KMS-11 (cell line): ENCODE measurements at regions not wholly inside any gene's neighbourhood (a gene's known extent, or its start where the extent isn't known, plus 50 kb on each side); places are given as distances from the start of the nearest gene placed in this dataset.

Source experiments
- H2AFZ ChIP-seq: fragments of 200-600 bp; sonication (generic); 2 replicates; pipeline ENCODE4 v1.6.1; 2016; ENCODE audit warnings: antibody characterized with exemption, mixed run types, low read depth
- H3K27ac ChIP-seq: fragments of 200-600 bp; sonication (generic); 2 replicates; pipeline ENCODE4 v1.6.1; 2016; ENCODE audit warnings: mild to moderate bottlenecking, mixed run types
- H3K27me3 ChIP-seq: fragments of 200-600 bp; sonication (generic); 2 replicates; pipeline ENCODE4 v1.6.1; 2017; ENCODE audit warnings: mild to moderate bottlenecking, low read depth, mixed run types, moderate library complexity; ENCODE audit not compliant: insufficient read depth
- H3K36me3 ChIP-seq: fragments of 200-600 bp; sonication (generic); 2 replicates; pipeline ENCODE4 v1.6.1; 2017; ENCODE audit warnings: mild to moderate bottlenecking, mixed run types; ENCODE audit not compliant: insufficient read depth
- H3K4me1 ChIP-seq: fragments of 200-600 bp; sonication (generic); 2 replicates; pipeline ENCODE4 v1.6.1; 2016; ENCODE audit warnings: mild to moderate bottlenecking, low read depth, mixed run types; ENCODE audit not compliant: poor library complexity, severe bottlenecking
- H3K4me2 ChIP-seq: fragments of 200-600 bp; sonication (generic); 2 replicates; pipeline ENCODE4 v1.7.0; 2016; ENCODE audit warnings: mild to moderate bottlenecking, mixed run types
- H3K4me3 ChIP-seq: fragments of 200-600 bp; sonication (generic); IDR thresholded peaks from 2 replicates; pipeline ENCODE4 v1.6.1; 2017; ENCODE audit warnings: low read depth, low read length, mixed read lengths; ENCODE audit not compliant: insufficient read depth
- H3K79me2 ChIP-seq: fragments of 200-600 bp; sonication (generic); 2 replicates; pipeline ENCODE4 v1.6.1; 2016; ENCODE audit warnings: low read depth, mixed run types; ENCODE audit not compliant: insufficient read depth
- H3K9ac ChIP-seq: fragments of 200-600 bp; sonication (generic); 2 replicates; pipeline ENCODE4 v1.6.1; 2016; ENCODE audit warnings: mild to moderate bottlenecking, mixed run types
- H4K20me1 ChIP-seq: fragments of 200-600 bp; sonication (generic); 2 replicates; pipeline ENCODE4 v1.6.1; 2016; ENCODE audit warnings: mild to moderate bottlenecking, mixed run types; ENCODE audit not compliant: insufficient read depth
- TF ChIP-seq, protein P1 (sequence below): fragments of 200-600 bp; sonication (generic); conservative IDR thresholded peaks from 2 replicates; pipeline ENCODE4 v1.6.1; 2017; ENCODE audit warnings: low read depth, mild to moderate bottlenecking, antibody characterized with exemption, low read length, moderate library complexity, mixed read lengths

DNA sequence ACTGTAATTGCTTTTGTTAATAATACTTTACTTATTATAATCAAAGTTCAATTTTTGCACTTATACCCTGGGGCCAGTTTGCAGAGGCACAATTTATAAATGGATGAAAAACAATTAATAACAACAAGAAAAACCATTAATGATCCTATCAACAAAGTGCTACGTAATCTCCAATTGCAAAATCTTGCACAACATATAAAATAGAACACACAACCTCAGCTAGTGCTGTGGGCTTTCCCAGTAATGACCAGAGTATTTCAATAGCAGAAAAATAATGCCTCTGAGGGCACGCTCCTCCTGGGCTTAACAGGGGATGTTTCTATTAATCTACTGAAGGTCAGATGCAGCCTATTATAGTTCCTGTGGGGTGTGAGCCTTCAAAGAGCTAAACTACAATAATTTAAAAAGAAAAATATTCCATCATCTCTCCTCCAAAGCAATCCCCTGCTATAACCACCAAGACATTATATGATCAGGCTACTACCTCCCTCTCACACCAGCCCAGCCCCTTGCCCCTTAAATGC lies 508.5 kb upstream of the SLIT2 start:
- no peaks in the 10 kb centered on the region for H3K79me2 ChIP-seq
- H3K27ac ChIP-seq: no peak overlapping the region
- H3K4me2 ChIP-seq: no peak overlapping the region
- H2AFZ ChIP-seq: no peak overlapping the region
- no peaks in the 10 kb centered on the region for H3K4me1 ChIP-seq
- no peak overlapping the region for H3K4me3 ChIP-seq
- no peak overlapping the region for H3K9ac ChIP-seq
- H3K36me3 ChIP-seq: no peaks in the 10 kb centered on the region
- no peaks in the 10 kb centered on the region for H4K20me1 ChIP-seq
- H3K27me3 ChIP-seq: no peaks in the 10 kb centered on the region
- TF ChIP-seq, protein P1, sequence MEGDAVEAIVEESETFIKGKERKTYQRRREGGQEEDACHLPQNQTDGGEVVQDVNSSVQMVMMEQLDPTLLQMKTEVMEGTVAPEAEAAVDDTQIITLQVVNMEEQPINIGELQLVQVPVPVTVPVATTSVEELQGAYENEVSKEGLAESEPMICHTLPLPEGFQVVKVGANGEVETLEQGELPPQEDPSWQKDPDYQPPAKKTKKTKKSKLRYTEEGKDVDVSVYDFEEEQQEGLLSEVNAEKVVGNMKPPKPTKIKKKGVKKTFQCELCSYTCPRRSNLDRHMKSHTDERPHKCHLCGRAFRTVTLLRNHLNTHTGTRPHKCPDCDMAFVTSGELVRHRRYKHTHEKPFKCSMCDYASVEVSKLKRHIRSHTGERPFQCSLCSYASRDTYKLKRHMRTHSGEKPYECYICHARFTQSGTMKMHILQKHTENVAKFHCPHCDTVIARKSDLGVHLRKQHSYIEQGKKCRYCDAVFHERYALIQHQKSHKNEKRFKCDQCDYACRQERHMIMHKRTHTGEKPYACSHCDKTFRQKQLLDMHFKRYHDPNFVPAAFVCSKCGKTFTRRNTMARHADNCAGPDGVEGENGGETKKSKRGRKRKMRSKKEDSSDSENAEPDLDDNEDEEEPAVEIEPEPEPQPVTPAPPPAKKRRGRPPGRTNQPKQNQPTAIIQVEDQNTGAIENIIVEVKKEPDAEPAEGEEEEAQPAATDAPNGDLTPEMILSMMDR: no peak

DNA sequence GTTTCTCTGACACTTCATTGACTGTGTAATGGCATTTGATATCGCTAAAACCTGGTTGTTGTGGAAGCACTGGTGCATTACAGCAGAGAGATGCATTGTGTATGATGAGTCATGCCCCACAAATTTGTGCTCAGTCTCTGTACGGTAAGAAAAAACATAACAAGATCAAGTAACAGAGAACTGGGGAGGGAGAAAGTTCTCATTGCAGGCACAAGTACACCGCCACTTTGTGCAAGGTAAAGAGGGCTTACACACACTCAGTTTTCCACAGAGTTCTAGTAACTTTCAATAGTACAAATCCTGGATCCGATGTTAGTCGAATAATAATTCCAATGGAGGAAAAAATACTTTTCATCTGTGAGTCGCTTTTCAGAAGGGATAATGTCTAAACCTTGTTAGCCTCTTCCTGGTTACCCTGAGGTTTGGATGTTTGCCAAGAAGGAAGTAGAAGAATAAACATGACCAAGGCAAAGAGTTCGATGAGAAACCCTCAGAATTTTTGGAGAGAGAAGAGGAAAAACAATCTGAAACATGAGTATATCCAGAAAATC lies 512.5 kb upstream of the SLIT2 start:
- TF ChIP-seq, protein P1: no peak
- no peak overlapping the region for H3K4me3 ChIP-seq
- no peaks in the 10 kb centered on the region for H3K4me1 ChIP-seq
- H3K36me3 ChIP-seq: no peaks in the 10 kb centered on the region
- no peak overlapping the region for H3K4me2 ChIP-seq
- H3K27me3 ChIP-seq: no peaks in the 10 kb centered on the region
- no peaks in the 10 kb centered on the region for H4K20me1 ChIP-seq
- H2AFZ ChIP-seq: no peak overlapping the region
- no peaks in the 10 kb centered on the region for H3K79me2 ChIP-seq
- no peak overlapping the region for H3K27ac ChIP-seq
- H3K9ac ChIP-seq: no peak overlapping the region

DNA sequence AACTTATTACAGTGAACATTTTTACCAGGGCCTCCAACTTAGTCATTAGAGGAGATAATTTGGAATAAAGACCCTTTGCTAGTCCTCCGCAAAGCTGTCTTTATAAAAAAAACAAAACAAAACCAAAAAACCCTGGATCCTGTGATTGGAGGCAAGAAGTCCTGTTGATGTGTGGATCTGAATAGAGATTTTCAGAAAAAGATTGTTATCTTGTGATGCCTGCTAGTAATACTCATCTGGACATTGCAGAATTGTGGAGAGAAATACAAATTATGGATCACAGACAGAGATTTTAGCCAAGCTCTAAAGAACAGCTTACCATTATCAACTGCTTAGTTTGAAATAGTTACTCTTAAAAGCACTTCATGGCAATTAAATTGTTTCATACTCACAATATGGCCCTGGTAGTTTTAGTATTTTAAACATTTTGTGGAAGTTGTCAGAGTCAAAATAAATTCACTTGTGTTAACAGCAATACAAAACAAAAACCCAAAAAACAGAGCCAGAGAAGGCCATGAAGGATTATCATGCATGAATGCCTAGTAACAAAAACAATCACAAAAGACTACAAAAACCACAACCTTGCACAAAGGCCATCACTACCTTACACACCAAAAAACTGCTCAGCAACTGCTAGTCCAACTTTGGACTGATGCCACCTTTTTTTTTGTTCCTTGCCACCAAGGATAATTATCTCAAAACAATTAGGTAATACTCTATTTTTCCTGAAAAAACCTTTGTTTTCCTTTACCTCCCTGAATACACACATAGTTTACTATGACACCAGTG lies 514.5 kb upstream of the SLIT2 start:
- Histone ChIP-seq H3K27me3 (no peaks in the 10 kb centered on the region), H3K4me1 (no peaks in the 10 kb centered on the region), H3K79me2 (no peaks in the 10 kb centered on the region), H3K9ac (no peak overlapping the region), H4K20me1 (no peaks in the 10 kb centered on the region), H3K36me3 (no peaks in the 10 kb centered on the region), H3K27ac (no peak overlapping the region), H3K4me3 (no peak overlapping the region), H2AFZ (no peak overlapping the region), H3K4me2 (no peak overlapping the region)
- TF ChIP-seq, protein P1: no peak

DNA sequence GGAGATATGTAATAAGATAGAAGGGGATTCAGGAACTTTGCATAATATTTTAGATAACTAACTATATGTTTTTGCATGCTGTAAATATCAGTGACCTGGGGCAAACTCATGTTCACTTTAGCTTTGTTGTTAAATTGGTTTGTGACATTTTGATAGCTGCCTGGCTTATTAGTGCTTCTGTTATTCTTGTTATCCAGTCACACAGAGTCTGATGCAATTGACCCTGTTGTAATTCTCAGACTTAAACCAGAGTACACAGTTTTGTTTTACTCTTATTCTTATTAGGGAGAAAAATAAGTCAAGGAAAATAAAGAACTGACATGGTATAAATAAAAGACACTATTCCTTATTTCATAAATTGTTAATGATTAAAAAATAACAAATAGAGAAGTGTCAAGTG lies 516.7 kb upstream of the SLIT2 start:
- Histone ChIP-seq H3K79me2 (no peaks in the 10 kb centered on the region), H3K9ac (no peak overlapping the region), H3K4me2 (no peak overlapping the region), H3K27ac (no peak overlapping the region), H2AFZ (no peak overlapping the region), H3K27me3 (no peaks in the 10 kb centered on the region), H4K20me1 (no peaks in the 10 kb centered on the region), H3K36me3 (no peaks in the 10 kb centered on the region), H3K4me3 (no peak overlapping the region), H3K4me1 (no peaks in the 10 kb centered on the region)
- TF ChIP-seq, protein P1: no peak
